HCT116 (cell line): ENCODE measurements at regions not wholly inside any gene's neighbourhood (a gene's known extent, or its start where the extent isn't known, plus 50 kb on each side); places are given as distances from the start of the nearest gene placed in this dataset.

Experiments
- ATAC-seq: fragments of 200-7000 bp; cut with Tn5 transposase; 2 replicates; pipeline ENCODE4 v1.9.1; 2020; ENCODE audit warnings: mild to moderate bottlenecking, moderate library complexity
- BruUV-seq: library from RNA; stranded (reverse); fragments of 400-500 nt; replicated peaks from 2 replicates; lab custom pipeline; 2021; lab: Mats Ljungman, UMichigan
- CTCF ChIA-PET: fragments of 300-600 bp; sonication (Branson Sonifier 250); formaldehyde crosslinking; loops from one replicate; lab custom pipeline; 2021; ENCODE audit warnings: antibody characterized with exemption; lab: Charles Lee
- POLR2A ChIA-PET: fragments of 300-600, 350-600 bp; sonication (Branson Sonifier 250); formaldehyde crosslinking; loops from one replicate; lab custom pipeline; 2021; ENCODE audit warnings: antibody characterized with exemption; lab: Charles Lee
- RAD21 ChIA-PET, 2 experiments: fragments of 300-600 bp; sonication (Branson Sonifier 250); formaldehyde crosslinking; loops; one replicate each; lab custom pipeline; 2023; ENCODE audit warnings: low total read pairs in 2 of 2; ENCODE audit not compliant: uncharacterized antibody in 2 of 2, unreplicated experiment in 2 of 2, low non-redundant PET in 1 of 2; lab: Charles Lee
- DNase-seq: peaks from one replicate; pipeline ENCODE4 v3.0.0-alpha.2; 2010; ENCODE audit warnings: low read depth, low spot score
- H2AFZ ChIP-seq: fragments of 200-600 bp; shearing (Covaris generic), sonication (generic); 2 replicates; pipeline ENCODE4 v1.6.1; 2017; ENCODE audit warnings: low read depth, mixed run types, mixed read lengths, antibody characterized with exemption, low read length; ENCODE audit not compliant: poor library complexity, severe bottlenecking
- H3K27ac ChIP-seq: 2 replicates; pipeline ENCODE4 v1.5.1; 2012; ENCODE audit warnings: low read depth, low read length
- H3K27me3 ChIP-seq: fragments of 200-600 bp; sonication (generic); 2 replicates; pipeline ENCODE4 v1.6.1; 2016; ENCODE audit warnings: mixed run types, low read length, mixed read lengths; ENCODE audit not compliant: insufficient read depth
- H3K36me3 ChIP-seq, 2 experiments: fragments of 200-500 bp in 1 of 2; fragments of 200-600 bp in 1 of 2; sonication (Bioruptor generic) in 1 of 2; sonication (generic) in 1 of 2; 2 replicates each; pipeline versions ENCODE4 v1.5.1 to v1.6.1; 2014 to 2016; ENCODE audit warnings: low read length in 2 of 2, inconsistent platforms in 1 of 2, mixed read lengths in 1 of 2, mixed run types in 1 of 2; ENCODE audit not compliant: insufficient read depth in 2 of 2, control insufficient read depth in 1 of 2
- H3K4me1 ChIP-seq, 2 experiments: fragments of 200-600 bp in 1 of 2; sonication (generic) in 1 of 2; 2 replicates each; pipeline versions ENCODE4 v1.5.1 to v1.6.1; 2012 to 2017; ENCODE audit warnings: low read length in 2 of 2, inconsistent platforms in 1 of 2, mild to moderate bottlenecking in 1 of 2, mixed read lengths in 1 of 2, mixed run types in 1 of 2, moderate library complexity in 1 of 2; ENCODE audit not compliant: insufficient read depth in 2 of 2, control insufficient read depth in 1 of 2
- H3K4me2 ChIP-seq: fragments of 200-600 bp; sonication (generic); 2 replicates; pipeline ENCODE4 v1.6.1; 2017; ENCODE audit warnings: mixed run types, low read length, mixed read lengths
- H3K4me3 ChIP-seq, 2 experiments: fragments of 200-600 bp in 1 of 2; sonication (generic) in 1 of 2; replicated peaks in 1 of 2; 2 replicates each; pipeline ENCODE4 v1.5.1; 2011 to 2016; ENCODE audit warnings: low read length in 2 of 2, control low read depth in 1 of 2, low read depth in 1 of 2, mild to moderate bottlenecking in 1 of 2, mixed read lengths in 1 of 2, mixed run types in 1 of 2
- H3K79me2 ChIP-seq: fragments of 200-600 bp; sonication (generic); 2 replicates; pipeline ENCODE4 v1.6.1; 2017; ENCODE audit warnings: mild to moderate bottlenecking, mixed run types, low read length, moderate library complexity, mixed read lengths; ENCODE audit not compliant: insufficient read depth
- H3K9ac ChIP-seq: fragments of 200-600 bp; sonication (generic); 2 replicates; pipeline ENCODE4 v1.6.1; 2016; ENCODE audit warnings: low read length, mixed read lengths
- H3K9me2 ChIP-seq: fragments of 200-600 bp; sonication (generic), shearing (Covaris generic); 2 replicates; pipeline ENCODE4 v1.6.1; 2017; ENCODE audit warnings: mixed run types, mild to moderate bottlenecking, moderate library complexity; ENCODE audit not compliant: insufficient read depth
- H3K9me3 ChIP-seq, 2 experiments: fragments of 200-500 bp in 1 of 2; fragments of 200-600 bp in 1 of 2; sonication (Bioruptor generic) in 1 of 2; sonication (generic) in 1 of 2; 2 replicates each; pipeline ENCODE4 v1.6.1; 2014 to 2017; ENCODE audit warnings: low read length in 2 of 2, mixed read lengths in 2 of 2, inconsistent platforms in 1 of 2, low read depth in 1 of 2, mild to moderate bottlenecking in 1 of 2, mixed run types in 1 of 2, moderate library complexity in 1 of 2; ENCODE audit not compliant: control insufficient read depth in 1 of 2, insufficient read depth in 1 of 2
- H4K20me1 ChIP-seq: fragments of 200-600 bp; sonication (generic), shearing (Covaris generic); 2 replicates; pipeline ENCODE4 v1.6.1; 2017; ENCODE audit warnings: mixed run types, mild to moderate bottlenecking, moderate library complexity; ENCODE audit not compliant: insufficient read depth
- CBX3 ChIP-seq: IDR thresholded peaks from 2 replicates; pipeline ENCODE4 v1.6.1; 2012; ENCODE audit warnings: low read depth
- EGR1 ChIP-seq: IDR thresholded peaks from 2 replicates; pipeline ENCODE4 v1.6.1; 2012; ENCODE audit warnings: low read depth
- ELF1 ChIP-seq: IDR thresholded peaks from 2 replicates; pipeline ENCODE4 v1.6.1; 2012; ENCODE audit warnings: low read depth, borderline replicate concordance
- EZH2 ChIP-seq: fragments of 200-600 bp; sonication (generic); IDR thresholded peaks from 2 replicates; pipeline ENCODE4 v1.6.1; 2017; ENCODE audit warnings: antibody characterized with exemption, mixed run types
- EZH2phosphoT487 ChIP-seq: fragments of 200-600 bp; IDR thresholded peaks from 2 replicates; pipeline ENCODE4 v1.6.1; 2018; ENCODE audit warnings: antibody characterized with exemption, borderline replicate concordance
- JUND ChIP-seq: IDR thresholded peaks from 2 replicates; pipeline ENCODE4 v1.6.1; 2012
- MAX ChIP-seq: IDR thresholded peaks from 2 replicates; pipeline ENCODE4 v1.6.1; 2012
- POLR2A ChIP-seq: IDR thresholded peaks from 2 replicates; pipeline ENCODE4 v1.7.0; 2011; ENCODE audit warnings: borderline replicate concordance; ENCODE audit not compliant: insufficient read depth, insufficient read length; ENCODE audit errors: extremely low read depth
- POLR2AphosphoS5 ChIP-seq: IDR thresholded peaks from 2 replicates; pipeline ENCODE4 v1.6.1; 2011; ENCODE audit warnings: mild to moderate bottlenecking, low read depth, low read length, moderate library complexity
- RAD21 ChIP-seq: IDR thresholded peaks from 2 replicates; pipeline ENCODE4 v1.6.1; 2012; ENCODE audit warnings: low read depth, mild to moderate bottlenecking
- SRF ChIP-seq: IDR thresholded peaks from 2 replicates; pipeline ENCODE4 v1.6.1; 2012; ENCODE audit warnings: low read depth
- TCF7L2 ChIP-seq: IDR thresholded peaks from 2 replicates; pipeline ENCODE4 v1.7.0; 2011; ENCODE audit warnings: borderline replicate concordance, inconsistent platforms; ENCODE audit not compliant: insufficient read depth, insufficient read length; ENCODE audit errors: extremely low read depth
- YY1 ChIP-seq: IDR thresholded peaks from 2 replicates; pipeline ENCODE4 v1.6.1; 2011; ENCODE audit warnings: low read length, low read depth, moderate library complexity, mild to moderate bottlenecking; ENCODE audit not compliant: insufficient replicate concordance; ENCODE audit errors: extremely low read depth
- ZBTB33 ChIP-seq: IDR thresholded peaks from 2 replicates; pipeline ENCODE4 v1.6.1; 2011; ENCODE audit warnings: mild to moderate bottlenecking, low read length, moderate library complexity; ENCODE audit not compliant: insufficient replicate concordance; ENCODE audit errors: extremely low read depth
- ZFX ChIP-seq: fragments of 450-650 bp; IDR thresholded peaks from 2 replicates; pipeline ENCODE4 v1.6.1; 2017
- intact Hi-C: fragments of 100-400 bp; cut with micrococcal nuclease; formaldehyde crosslinking; loops from 2 replicates; pipeline ENCODE4 v1.10.0; 2022

- Histone ChIP-seq H3K4me1 (peaks cover 0 to 21% of the 10 kb centered on the region in 2 experiments; a peak in 2 of 4 replicates), H4K20me1 (no peaks in the 10 kb centered on the region), H2AFZ (no peak overlapping the region), H3K27me3 (peaks cover 5% of the 10 kb centered on the region; the same call in 1 of the 2 replicates), H3K9me2 (no peaks in the 10 kb centered on the region), H3K9ac (no peak overlapping the region), H3K9me3 (no peaks in the 10 kb centered on the region), H3K36me3 (no peaks in the 10 kb centered on the region), H3K27ac (no peak overlapping the region), H3K4me2 (no peak overlapping the region), H3K79me2 (no peaks in the 10 kb centered on the region), H3K4me3 (no peak overlapping the region)
- DNase-seq (no peak), ATAC-seq (no peak)
- intact Hi-C loops: no loop called here
- POLR2A ChIA-PET: no interaction called here
- BruUV-seq: no TSS peak
- CTCF ChIA-PET: no interaction called here
- RAD21 ChIA-PET: no interaction called here
- TF ChIP-seq EGR1 (no peak), YY1 (no peak), POLR2AphosphoS5 (no peak)
Observed at GRCh38 chr20:22770241-22770800, 185.9 kb upstream of the FOXA2 start.

GRCh38 chr20:22771706-22772105 lies 187.3 kb upstream of the FOXA2 start:
- CTCF ChIA-PET: no interaction called here
- no peak overlapping the region for H3K9ac ChIP-seq
- H4K20me1 ChIP-seq: no peaks in the 10 kb centered on the region
- H3K9me2 ChIP-seq: no peaks in the 10 kb centered on the region
- H3K9me3 ChIP-seq: no peaks in the 10 kb centered on the region
- POLR2A ChIA-PET: no interaction called here
- DNase-seq (no peak), ATAC-seq (no peak)
- no peak for TF ChIP-seq ZFX
- TF ChIP-seq ZBTB33: no peak
- no peak for TF ChIP-seq MAX
- TF ChIP-seq RAD21: no peak
- no peak for TF ChIP-seq ELF1
- TF ChIP-seq EZH2: no peak
- no peak for TF ChIP-seq SRF
- no peak for TF ChIP-seq JUND
- TF ChIP-seq CBX3: no peak
- TF ChIP-seq TCF7L2: no peak
- no peak for TF ChIP-seq EZH2phosphoT487
- no peak for TF ChIP-seq EGR1
- TF ChIP-seq POLR2A: no peak
- no peak for TF ChIP-seq YY1
- H3K36me3 ChIP-seq: no peaks in the 10 kb centered on the region
- peaks cover 5% of the 10 kb centered on the region; the same call in 1 of the 2 replicates for H3K27me3 ChIP-seq
- H3K4me2 ChIP-seq: no peak overlapping the region
- no TSS peak for BruUV-seq
- peaks cover 0 to 35% of the 10 kb centered on the region in 2 experiments; a peak in 2 of 4 replicates for H3K4me1 ChIP-seq
- no peak overlapping the region for H3K4me3 ChIP-seq
- no peak overlapping the region for H3K27ac ChIP-seq
- intact Hi-C loops: no loop called here
- no peak overlapping the region for H2AFZ ChIP-seq
- H3K79me2 ChIP-seq: no peaks in the 10 kb centered on the region
- RAD21 ChIA-PET: no interaction called here
